EH (cell line): ENCODE measurements at regions not wholly inside any gene's neighbourhood (a gene's known extent, or its start where the extent isn't known, plus 50 kb on each side); places are given as distances from the start of the nearest gene placed in this dataset.
"Not testable (repeated sequence)": the region's sequence is repeated elsewhere in the genome, so short reads cannot be mapped to it uniquely, and the experiment has no call there.

Experiments used
- DNase-seq: peaks from one replicate; pipeline ENCODE4 v3.0.0-alpha.2; 2015; ENCODE audit warnings: low read depth

- DNase-seq: not testable (repeated sequence)
Observed at GRCh38 chr21:6060054-6060681, 4461.2 kb upstream of the TPTE start.

DNA sequence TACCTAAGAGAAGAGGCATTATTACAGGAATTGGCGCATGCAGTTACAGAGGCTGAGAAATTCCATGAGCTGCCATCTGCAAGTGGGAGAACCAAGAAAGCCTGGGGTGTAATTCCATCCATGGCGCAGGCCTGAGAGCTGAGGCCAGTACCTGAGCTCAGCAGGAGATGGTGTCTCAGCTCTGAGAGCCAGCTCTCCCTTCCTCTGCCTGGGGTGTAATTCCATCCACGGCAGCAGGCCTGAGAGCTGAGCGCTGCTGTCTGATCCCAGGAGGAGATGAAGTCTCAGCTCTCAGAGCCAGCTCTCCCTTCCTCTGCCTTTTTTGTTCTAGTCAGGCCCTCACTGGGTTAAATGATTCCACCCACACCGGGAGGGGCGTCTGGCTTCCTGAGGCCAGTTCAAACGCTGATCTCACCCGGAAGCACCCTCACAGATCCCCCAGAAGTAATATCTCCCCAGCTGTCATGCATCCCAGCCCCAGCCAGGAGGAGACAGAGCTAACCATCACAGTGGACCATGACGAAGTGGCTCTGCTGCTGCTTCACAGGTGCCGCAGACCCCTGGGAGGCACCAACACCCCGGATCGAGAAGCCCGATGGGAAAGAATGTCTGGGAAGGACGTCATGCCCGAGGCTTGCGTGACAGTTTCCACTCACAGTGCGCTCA, 4454.9 kb upstream of the TPTE start:
- not testable (repeated sequence) for DNase-seq

- not testable (repeated sequence) for DNase-seq
Observed at GRCh38 chr21:6068098-6068831, 4453.1 kb upstream of the TPTE start.

DNA sequence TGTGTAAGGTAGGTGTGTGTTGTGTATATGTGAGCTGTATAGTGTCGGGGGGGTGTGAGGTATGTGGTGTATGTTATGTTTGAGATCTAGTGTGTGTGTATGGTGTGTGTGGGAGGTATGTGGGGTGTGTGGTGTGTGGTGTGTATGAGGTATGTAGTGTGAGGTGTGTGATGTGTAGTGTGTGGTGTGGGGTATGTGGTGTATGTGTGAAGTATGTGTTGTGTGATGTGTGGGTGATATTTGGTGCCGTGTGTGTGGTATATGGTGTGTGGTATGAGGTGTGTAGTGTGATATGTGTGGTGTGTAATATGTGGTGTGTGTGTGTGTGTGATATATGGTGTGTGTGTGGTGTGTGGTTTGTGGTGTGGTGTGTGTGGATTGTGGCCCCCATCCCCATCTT, 4451.2 kb upstream of the TPTE start:
- not testable (repeated sequence) for DNase-seq

DNA sequence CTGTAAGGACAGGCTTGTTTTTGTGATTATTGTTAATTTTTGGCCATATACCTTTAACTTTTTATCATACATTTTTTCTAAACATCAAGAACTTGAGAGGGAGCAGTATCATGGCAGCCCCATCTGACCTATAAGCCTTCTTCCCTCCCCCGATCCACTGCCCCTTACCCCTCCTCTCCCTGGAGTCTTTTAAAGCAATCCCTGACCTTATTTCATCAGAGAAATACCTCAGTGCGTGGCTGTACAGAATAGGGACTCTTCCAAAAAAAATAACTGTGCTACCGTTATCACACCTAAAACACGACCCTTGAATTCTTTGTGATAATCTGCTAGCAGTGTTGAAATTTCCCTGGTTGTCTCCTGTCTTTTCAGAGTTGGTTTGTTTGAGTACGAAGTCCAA, 4448.7 kb upstream of the TPTE start:
- not testable (repeated sequence) for DNase-seq

DNA sequence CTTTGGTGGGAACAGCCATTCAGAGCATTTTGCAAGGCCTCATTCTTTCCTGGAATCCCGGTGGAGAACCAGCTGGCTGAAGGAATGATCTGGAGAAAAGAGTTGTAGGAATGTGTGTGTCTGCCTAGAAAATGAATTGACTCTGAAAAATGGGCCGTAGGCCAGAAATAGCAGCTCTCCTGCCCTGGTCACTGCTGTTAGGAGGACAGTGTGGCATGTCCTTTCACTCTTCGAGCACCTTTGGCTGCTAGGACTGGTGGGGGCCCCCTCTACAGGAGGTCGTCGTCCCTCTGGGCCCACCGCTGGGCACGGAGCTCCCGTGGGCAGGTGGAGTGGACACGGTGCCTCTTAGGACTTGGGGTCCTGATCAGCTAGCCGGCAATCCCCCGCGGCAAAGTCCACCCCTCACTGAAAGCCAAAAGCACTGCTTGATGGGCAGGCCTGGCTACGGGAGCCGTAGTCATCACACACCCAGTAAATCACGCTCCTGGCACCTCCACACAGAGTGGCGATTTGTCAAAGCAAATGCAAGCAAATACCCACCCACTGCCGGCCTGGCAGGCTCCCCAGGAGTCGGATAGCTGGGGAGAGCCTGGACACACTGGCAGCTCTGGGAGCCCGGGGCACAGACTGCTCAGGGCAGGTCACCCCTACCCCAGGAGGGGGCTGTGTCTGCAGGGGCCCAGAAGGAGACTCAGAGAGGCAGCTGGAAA, 4447.2 kb upstream of the TPTE start:
- not testable (repeated sequence) for DNase-seq

- not testable (repeated sequence) for DNase-seq
Observed at GRCh38 chr21:6074935-6075334, 4446.4 kb upstream of the TPTE start.

GRCh38 chr21:6075627-6076208, 4445.7 kb upstream of the TPTE start:
- DNase-seq: not testable (repeated sequence)

- not testable (repeated sequence) for DNase-seq
Observed at GRCh38 chr21:6077358-6077757, 4444.0 kb upstream of the TPTE start.

GRCh38 chr21:6078902-6079301, 4442.5 kb upstream of the TPTE start:
- DNase-seq: not testable (repeated sequence)

DNA sequence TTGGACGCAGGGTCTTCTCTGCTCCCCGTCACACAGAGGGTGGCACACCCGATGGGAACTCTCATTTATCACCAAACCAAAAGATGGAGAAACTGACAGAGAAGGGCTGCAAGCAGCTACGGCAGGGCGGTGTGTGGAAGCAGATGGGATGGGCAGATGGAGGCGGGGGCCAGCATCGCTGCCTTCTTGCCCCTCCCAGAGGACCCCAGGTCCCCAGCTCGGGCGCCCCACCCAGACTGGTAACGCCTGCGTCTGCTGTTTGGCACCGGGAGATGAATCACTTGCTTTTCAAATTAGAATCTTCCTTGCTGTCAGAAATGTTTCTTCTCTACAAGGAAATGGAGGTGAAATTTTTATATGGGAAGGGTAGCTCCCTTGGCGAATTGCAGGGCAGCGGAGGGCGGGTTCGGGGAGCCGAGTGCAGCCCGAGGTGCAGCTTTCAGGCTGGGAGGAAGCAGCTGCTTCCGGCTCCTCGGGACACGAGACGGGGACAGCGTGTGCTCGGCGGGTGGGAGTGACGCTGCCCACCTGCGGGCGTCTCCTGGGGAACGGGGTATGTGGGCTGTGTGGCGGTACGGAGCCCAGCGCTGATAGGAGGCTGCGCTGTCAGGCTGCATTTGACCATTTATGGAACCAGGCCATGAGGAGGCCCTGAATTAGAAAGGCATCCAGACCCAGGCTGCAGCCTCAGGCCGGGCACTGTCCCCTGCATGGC, 4440.3 kb upstream of the TPTE start:
- not testable (repeated sequence) for DNase-seq

GRCh38 chr21:6082166-6082565, 4439.2 kb upstream of the TPTE start:
- not testable (repeated sequence) for DNase-seq

DNA sequence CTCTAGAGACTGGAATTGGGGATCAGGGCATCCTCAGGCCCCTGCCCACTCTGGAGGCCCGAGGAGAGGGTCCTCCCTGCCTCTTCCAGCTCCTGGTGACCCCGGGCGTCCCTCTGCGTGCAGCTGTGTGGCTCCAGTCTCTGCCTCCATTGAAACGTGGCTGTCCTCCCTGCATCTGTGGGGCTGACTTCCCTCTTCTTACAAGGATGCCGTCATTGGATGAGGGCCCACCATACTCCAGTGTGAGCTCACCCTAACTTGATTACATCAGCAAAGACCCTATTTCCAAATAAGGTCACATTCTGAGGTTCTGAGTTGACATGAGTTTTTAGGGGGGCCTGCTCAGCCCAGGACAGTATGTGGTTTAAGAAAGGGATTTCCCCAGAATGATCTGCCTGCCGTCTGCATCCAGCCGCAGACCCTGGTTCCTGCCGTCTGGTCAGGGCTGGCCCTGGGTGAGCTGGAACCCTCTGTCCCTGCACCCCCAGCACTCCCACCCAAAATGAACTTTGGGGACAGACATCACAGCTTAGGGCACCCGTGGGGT, 4437.7 kb upstream of the TPTE start:
- not testable (repeated sequence) for DNase-seq

- not testable (repeated sequence) for DNase-seq
Observed at GRCh38 chr21:6086038-6086437, 4435.3 kb upstream of the TPTE start.

GRCh38 chr21:6087579-6088178, 4433.7 kb upstream of the TPTE start:
- DNase-seq: not testable (repeated sequence)

DNA sequence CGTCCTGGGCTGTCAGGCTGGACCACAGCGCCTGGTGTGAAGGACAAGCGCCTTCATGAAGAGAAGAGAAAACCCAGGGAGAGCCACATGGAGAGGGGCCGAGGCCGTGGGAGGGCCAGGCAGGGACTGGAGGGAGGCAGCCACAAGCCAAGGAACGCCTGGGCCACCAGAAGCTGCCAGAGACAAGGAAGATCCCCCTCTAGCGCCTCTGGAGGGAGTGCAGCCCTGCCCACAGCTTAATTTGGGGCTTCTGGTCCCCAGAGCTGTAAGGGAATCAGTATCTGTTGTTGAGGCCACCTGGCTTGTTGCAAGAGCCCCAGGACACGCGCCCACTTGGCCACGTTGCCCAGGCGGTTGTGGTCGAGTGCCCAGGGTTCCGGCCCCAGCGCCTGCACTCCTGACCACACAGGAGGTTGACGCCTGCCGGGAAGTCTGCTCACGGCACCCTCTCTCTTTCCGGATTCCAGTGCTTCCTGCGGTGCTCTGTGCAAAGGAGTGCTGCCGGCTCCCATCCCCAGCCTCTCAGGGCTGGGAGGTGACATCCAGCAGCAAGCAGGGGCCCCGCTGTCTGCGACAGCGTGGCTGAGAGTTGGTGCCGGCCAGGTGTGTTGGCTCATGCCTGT, 4431.0 kb upstream of the TPTE start:
- not testable (repeated sequence) for DNase-seq

DNA sequence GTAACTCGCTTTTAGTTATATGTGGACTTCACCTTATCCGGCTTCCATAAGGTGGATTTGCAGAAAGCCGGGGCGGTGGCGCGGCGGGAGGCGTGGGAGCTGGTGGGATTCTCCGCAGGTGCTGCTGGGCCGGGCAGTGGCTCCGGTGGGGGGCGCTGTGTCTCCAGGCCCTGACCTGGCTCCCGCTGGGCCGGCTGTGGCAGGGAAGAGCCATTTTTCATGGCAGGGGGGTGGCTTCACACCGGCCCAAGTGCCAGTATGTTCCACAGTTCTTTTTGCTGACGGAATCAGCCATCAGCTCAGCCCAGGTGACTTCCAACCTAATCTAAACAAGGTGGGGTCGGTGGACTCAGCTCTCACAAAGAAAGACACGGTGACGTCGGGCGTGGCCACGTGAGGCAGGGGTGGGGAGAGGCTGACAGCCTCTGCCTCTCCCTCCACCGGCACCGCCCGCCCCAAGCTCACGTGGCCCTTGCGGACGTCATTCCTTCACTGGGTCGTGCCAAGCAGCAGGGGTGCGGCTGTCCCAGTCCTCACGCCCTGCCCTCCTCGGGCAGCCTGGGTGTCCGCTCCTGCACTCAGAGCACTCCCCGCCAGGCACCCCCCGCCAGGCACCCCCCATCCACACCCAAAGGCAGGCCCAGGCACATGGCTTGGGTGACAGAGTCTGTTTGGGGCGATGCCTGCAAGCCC, 4429.9 kb upstream of the TPTE start:
- not testable (repeated sequence) for DNase-seq

GRCh38 chr21:6092401-6092800, 4429.0 kb upstream of the TPTE start:
- DNase-seq: not testable (repeated sequence)

DNA sequence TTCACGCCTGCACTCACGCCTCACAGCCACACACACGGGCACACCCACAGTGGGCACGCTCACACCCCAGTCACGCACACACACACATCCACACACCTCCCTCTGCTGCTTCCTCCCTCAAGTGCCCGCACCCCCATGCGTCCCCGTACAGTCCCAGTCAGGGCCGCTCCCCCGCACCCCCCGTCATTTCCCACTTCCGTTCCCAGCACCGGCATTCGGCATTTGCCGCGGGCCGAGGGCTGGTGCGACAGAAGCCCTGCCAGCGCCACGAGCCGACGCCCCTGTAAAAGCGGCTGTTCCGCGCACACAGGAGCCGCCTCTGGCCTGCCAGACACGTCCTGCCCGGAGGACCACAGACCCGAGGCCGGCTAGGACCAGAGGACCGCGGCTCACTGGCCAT, 4428.0 kb upstream of the TPTE start:
- DNase-seq: not testable (repeated sequence)
